ENCODE measurements at regions not wholly inside any gene's neighbourhood (a gene's known extent, or its start where the extent isn't known, plus 50 kb on each side); places are given as distances from the start of the nearest gene placed in this dataset.

GRCh38 chr1:245046769-245047168 lies 108.0 kb upstream of the KIF26B start:
- TF ChIP-seq CTCF (IDR thresholded peaks at IDR 0.05; ENCODE audit: unreplicated experiment), result no peak
- Mint-ChIP-seq H3K4me1 (ENCODE audit: low read depth) (peaks cover 30% of the 10 kb centered on the region), H3K4me3 (ENCODE audit: low read depth) (no peak overlapping the region), H3K9me3 (ENCODE audit: low read depth) (no peaks in the 10 kb centered on the region), H3K36me3 (ENCODE audit: insufficient read depth) (peaks cover 3% of the 10 kb centered on the region), H3K27me3 (peaks cover 1% of the 10 kb centered on the region), H3K27ac (peak overlapping the region; percentile 29)
- DNase-seq (ENCODE audit: low spot score, unreplicated experiment), result no peak

- no peak for TF ChIP-seq CTCF (IDR thresholded peaks at IDR 0.05; ENCODE audit: unreplicated experiment)
- Mint-ChIP-seq H3K4me1 (ENCODE audit: low read depth) (peaks cover 31% of the 10 kb centered on the region), H3K4me3 (ENCODE audit: low read depth) (no peak overlapping the region), H3K27ac (no peak overlapping the region), H3K27me3 (no peaks in the 10 kb centered on the region), H3K9me3 (ENCODE audit: low read depth) (no peaks in the 10 kb centered on the region), H3K36me3 (ENCODE audit: insufficient read depth) (peaks cover 3% of the 10 kb centered on the region)
- no peak for DNase-seq (ENCODE audit: low spot score, unreplicated experiment)
Observed at GRCh38 chr1:245046315-245046714, 108.5 kb upstream of the KIF26B start.

- peak overlapping the region; percentile 10 for H3K27ac Mint-ChIP-seq
- peaks cover 3% of the 10 kb centered on the region for H3K36me3 Mint-ChIP-seq (ENCODE audit: insufficient read depth)
- no peak overlapping the region for H3K4me3 Mint-ChIP-seq (ENCODE audit: low read depth)
- H3K4me1 Mint-ChIP-seq (ENCODE audit: low read depth), result peaks cover 34% of the 10 kb centered on the region
- H3K27me3 Mint-ChIP-seq, result no peaks in the 10 kb centered on the region
- TF ChIP-seq CTCF (IDR thresholded peaks at IDR 0.05; ENCODE audit: unreplicated experiment), result no peak
- no peaks in the 10 kb centered on the region for H3K9me3 Mint-ChIP-seq (ENCODE audit: low read depth)
- no peak for DNase-seq (ENCODE audit: low spot score, unreplicated experiment)
Observed at GRCh38 chr1:245045087-245045881, 109.5 kb upstream of the KIF26B start.

GRCh38 chr1:245043611-245043940 lies 111.2 kb upstream of the KIF26B start:
- H3K4me3 Mint-ChIP-seq (ENCODE audit: low read depth), result no peak overlapping the region
- no peaks in the 10 kb centered on the region for H3K9me3 Mint-ChIP-seq (ENCODE audit: low read depth)
- H3K27me3 Mint-ChIP-seq, result no peaks in the 10 kb centered on the region
- peaks cover 40% of the 10 kb centered on the region for H3K4me1 Mint-ChIP-seq (ENCODE audit: low read depth)
- TF ChIP-seq CTCF (IDR thresholded peaks at IDR 0.05; ENCODE audit: unreplicated experiment), result no peak
- H3K36me3 Mint-ChIP-seq (ENCODE audit: insufficient read depth), result peaks cover 7% of the 10 kb centered on the region
- H3K27ac Mint-ChIP-seq, result no peak overlapping the region
- no peak for DNase-seq (ENCODE audit: low spot score, unreplicated experiment)

- peaks cover 8% of the 10 kb centered on the region for H3K36me3 Mint-ChIP-seq (ENCODE audit: insufficient read depth)
- peaks cover 31% of the 10 kb centered on the region for H3K4me1 Mint-ChIP-seq (ENCODE audit: low read depth)
- H3K27ac Mint-ChIP-seq, result peak overlapping the region; percentile 53
- no peaks in the 10 kb centered on the region for H3K9me3 Mint-ChIP-seq (ENCODE audit: low read depth)
- peak; percentile 10 for TF ChIP-seq CTCF (IDR thresholded peaks at IDR 0.05; ENCODE audit: unreplicated experiment)
- no peak for DNase-seq (ENCODE audit: low spot score, unreplicated experiment)
- no peaks in the 10 kb centered on the region for H3K27me3 Mint-ChIP-seq
- H3K4me3 Mint-ChIP-seq (ENCODE audit: low read depth), result no peak overlapping the region
Observed at GRCh38 chr1:245041058-245041698, 113.6 kb upstream of the KIF26B start.

Data from progenitor cell of endocrine pancreas (in vitro differentiated cells).